DOHH2 (cell line): ENCODE measurements at regions not wholly inside any gene's neighbourhood (a gene's known extent, or its start where the extent isn't known, plus 50 kb on each side); places are given as distances from the start of the nearest gene placed in this dataset.

Source experiments
- CTCF ChIP-seq: fragments of 200-600 bp; sonication (generic); IDR thresholded peaks from one replicate; pipeline ENCODE4 v1.5.1; 2014; ENCODE audit warnings: antibody characterized with exemption, mild to moderate bottlenecking, low read depth, low read length; ENCODE audit not compliant: poor library complexity, severe bottlenecking
- EZH2phosphoT487 ChIP-seq: fragments of 200-600 bp; sonication (generic); IDR thresholded peaks from 2 replicates; pipeline ENCODE4 v1.6.1; 2017; ENCODE audit warnings: borderline replicate concordance, mild to moderate bottlenecking, antibody characterized with exemption, low read length, moderate library complexity, mixed read lengths

GRCh38 chr1:229857585-229857984, 209.5 kb upstream of the GALNT2 start:
- TF ChIP-seq EZH2phosphoT487, result no peak
- no peak for TF ChIP-seq CTCF
